ENCODE measurements at regions not wholly inside any gene's neighbourhood (a gene's known extent, or its start where the extent isn't known, plus 50 kb on each side); places are given as distances from the start of the nearest gene placed in this dataset.

DNA sequence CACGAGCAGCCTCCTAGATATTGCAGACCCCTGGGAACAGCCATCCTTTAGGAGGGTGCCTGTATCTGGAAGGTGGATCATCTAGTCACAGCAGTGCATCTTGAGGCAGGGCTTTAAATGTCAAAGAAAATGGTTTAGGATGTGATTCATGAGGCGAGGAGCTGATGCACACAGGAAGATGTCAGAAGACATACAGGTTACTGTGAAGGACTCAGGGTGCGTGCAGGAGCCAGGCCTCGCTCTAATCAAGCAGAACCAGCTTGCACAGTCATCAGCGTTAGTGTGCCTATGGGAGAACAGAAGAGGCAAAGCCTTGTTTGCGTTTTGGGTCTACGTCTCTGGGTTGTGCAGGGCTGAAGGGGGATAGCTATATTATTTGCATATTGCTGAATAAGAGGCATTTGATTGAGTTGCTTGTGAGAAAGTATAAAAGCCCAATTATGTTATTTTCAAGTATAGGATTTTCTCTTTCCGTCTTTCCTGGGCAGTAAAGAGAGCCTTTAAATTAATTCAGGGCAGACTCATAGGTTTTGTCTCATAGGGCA lies 77.3 kb upstream of the RPH3A start:
- H3K27me3 ChIP-seq (replicated peaks in 2 of 5; ENCODE audit: control insufficient read depth in 4 of 5, insufficient read depth in 5 of 5, low read length in 4 of 5), result peaks cover 0 to 2% (median 0%) of the 10 kb centered on the region in 5 experiments
- H3K27ac ChIP-seq (ENCODE audit: insufficient read depth in 1 of 2, low read depth in 1 of 2, low read length in 2 of 2, poor library complexity in 1 of 2, severe bottlenecking in 2 of 2), result no peak overlapping the region
- no peak overlapping the region for H3K4me3 ChIP-seq (ENCODE audit: control insufficient read depth in 1 of 7, extremely low read depth in 1 of 7, insufficient read depth in 4 of 7, low read depth in 2 of 7, low read length in 6 of 7)
- WGBS (ENCODE audit: insufficient coverage), result 97% methylated on average over 8 of the region's 8 CpGs
- no peaks in the 10 kb centered on the region for H3K4me1 ChIP-seq (ENCODE audit: control extremely low read depth in 1 of 4, control insufficient read depth in 4 of 4, insufficient read depth in 4 of 4, low read length in 3 of 4)
- CTCF ChIA-PET, result no interaction called here
- no peaks in the 10 kb centered on the region for H3K36me3 ChIP-seq (ENCODE audit: control insufficient read depth in 4 of 4, insufficient read depth in 4 of 4, low read length in 3 of 4)
- H3K9me3 ChIP-seq (ENCODE audit: control extremely low read depth in 1 of 5, control insufficient read depth in 4 of 5, insufficient read depth in 2 of 5, low read depth in 1 of 5, low read length in 4 of 5), result no peaks in the 10 kb centered on the region
- DNase-seq, result no peak
- POLR2A ChIA-PET, result no interaction called here

DNA sequence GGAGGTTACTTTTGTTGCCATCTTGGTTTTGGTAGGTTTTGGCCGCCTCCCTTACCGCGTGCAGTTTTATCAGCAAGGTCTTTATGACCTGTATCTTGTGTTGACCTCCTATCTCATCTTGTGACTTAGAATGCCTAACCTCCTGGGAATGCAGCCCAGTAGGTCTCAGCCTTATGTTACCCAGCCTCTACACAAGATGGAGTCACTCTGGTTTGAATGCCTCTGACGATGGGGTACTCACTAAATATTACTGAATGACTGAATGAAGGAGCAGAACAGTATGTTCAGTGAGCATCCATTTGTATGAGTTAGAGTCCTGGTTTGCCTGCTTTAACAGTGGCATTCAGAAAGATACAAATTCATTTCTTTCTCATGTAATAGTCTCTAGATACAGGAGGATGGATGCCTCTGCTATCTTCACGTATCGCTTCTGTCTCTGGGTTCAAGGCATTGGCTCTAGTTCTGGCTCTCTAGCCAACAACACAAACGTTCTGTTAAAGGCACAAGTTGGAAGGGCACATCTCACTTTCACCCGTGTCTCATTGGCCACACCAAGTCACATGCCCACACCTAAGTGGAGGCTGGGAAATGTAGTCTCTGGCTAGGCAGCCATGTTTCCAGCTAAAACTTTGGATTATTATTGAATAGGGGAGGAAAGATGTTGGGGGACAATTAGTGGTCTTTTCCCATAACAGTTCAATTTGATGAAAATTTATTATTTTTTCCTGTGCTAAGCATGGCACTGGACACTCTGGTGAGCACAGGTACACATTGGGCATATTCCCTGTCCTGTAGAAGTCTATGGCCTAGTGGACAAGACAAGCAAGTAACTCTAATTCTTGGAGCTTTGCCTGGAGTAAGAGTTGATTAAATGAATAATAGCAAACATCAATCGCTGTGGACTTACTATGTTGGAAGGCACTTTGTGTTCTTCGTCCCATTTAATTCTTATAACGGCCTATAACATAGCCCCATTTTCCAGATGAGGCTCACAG lies 75.2 kb upstream of the RPH3A start:
- no peak overlapping the region for H3K27ac ChIP-seq (ENCODE audit: insufficient read depth in 1 of 2, low read depth in 1 of 2, low read length in 2 of 2, poor library complexity in 1 of 2, severe bottlenecking in 2 of 2)
- H3K27me3 ChIP-seq (replicated peaks in 2 of 5; ENCODE audit: control insufficient read depth in 4 of 5, insufficient read depth in 5 of 5, low read length in 4 of 5), result peaks cover 0 to 5% (median 0%) of the 10 kb centered on the region in 5 experiments
- 95% methylated on average over 3 of the region's 11 CpGs for WGBS (ENCODE audit: insufficient coverage)
- H3K4me1 ChIP-seq (ENCODE audit: control extremely low read depth in 1 of 4, control insufficient read depth in 4 of 4, insufficient read depth in 4 of 4, low read length in 3 of 4), result no peaks in the 10 kb centered on the region
- CTCF ChIA-PET, result interaction anchor here (1.6 kb wide), 1 partner anchor 9 kb away, joined by 3 read pairs; no protein-coding TSS in a partner anchor
- POLR2A ChIA-PET, result no interaction called here
- no peak overlapping the region for H3K4me3 ChIP-seq (ENCODE audit: control insufficient read depth in 1 of 7, extremely low read depth in 1 of 7, insufficient read depth in 4 of 7, low read depth in 2 of 7, low read length in 6 of 7)
- no peaks in the 10 kb centered on the region for H3K9me3 ChIP-seq (ENCODE audit: control extremely low read depth in 1 of 5, control insufficient read depth in 4 of 5, insufficient read depth in 2 of 5, low read depth in 1 of 5, low read length in 4 of 5)
- no peaks in the 10 kb centered on the region for H3K36me3 ChIP-seq (ENCODE audit: control insufficient read depth in 4 of 4, insufficient read depth in 4 of 4, low read length in 3 of 4)
- DNase-seq, result peak in 2 of 3 donors; percentile 9 to 18

DNA sequence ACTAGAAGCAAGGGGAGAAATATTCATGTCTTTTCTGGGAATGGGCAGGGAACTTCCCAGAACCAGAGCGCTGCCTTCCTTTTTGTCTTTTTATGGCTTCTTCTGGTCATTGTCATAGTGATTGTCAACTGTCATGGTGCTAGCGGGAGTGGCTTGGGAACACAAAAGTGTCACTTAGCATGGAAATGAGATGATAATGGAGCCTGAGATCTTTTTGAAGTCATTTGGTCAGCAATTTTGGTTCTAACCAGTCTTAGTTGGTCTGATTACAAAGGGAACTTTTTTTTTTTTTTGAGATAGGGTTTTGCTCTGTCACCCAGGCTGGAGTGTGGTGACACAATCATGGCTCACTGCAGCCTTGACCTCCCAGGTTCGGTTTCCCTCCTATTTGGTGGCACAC lies 62.7 kb upstream of the RPH3A start:
- POLR2A ChIA-PET, result no interaction called here
- 98% methylated on average over 3 of the region's 3 CpGs for WGBS (ENCODE audit: insufficient coverage)

DNA sequence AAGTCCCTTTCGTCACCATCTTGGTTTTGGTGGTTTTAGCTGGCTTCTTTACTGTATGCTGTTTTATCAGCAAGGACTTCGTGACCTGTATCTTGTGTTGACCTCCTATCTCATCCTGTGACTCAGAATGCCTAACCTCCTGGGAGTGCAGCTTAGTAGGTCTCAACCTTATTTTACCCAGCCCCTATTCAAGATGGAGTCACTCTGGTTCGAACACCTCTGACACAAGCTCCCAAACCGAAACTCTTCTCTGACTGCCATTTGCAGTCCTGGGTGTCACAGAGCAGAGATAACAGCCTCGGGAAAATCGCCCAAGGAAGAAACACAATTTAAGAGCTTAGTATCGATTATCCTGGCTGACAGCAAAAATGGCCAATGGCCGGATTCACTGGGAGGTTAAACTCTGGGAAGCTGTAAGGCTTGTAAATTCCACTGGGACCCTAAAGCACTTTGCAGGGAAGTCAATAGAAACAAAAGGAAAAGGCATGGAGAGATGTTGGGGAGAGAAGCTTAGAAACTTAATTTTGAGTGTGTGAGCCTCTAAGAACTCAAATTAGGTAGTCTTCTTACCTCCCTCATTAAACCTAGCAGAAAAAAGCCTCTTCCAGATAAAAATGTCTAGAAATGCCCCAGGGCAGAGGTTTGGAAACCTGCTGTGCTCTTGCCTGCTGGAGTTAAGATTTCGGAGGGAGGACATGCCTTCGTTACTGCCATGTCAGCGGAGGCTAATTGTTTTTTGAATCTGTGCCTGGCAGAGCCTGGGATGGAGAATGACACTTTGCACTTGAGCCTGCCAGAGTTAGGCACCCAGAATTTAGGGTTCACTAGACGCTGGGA lies 56.5 kb upstream of the RPH3A start:
- Histone ChIP-seq H3K4me1 (ENCODE audit: control extremely low read depth in 1 of 4, control insufficient read depth in 4 of 4, insufficient read depth in 4 of 4, low read length in 3 of 4) (no peaks in the 10 kb centered on the region), H3K4me3 (ENCODE audit: control insufficient read depth in 1 of 7, extremely low read depth in 1 of 7, insufficient read depth in 4 of 7, low read depth in 2 of 7, low read length in 6 of 7) (no peak overlapping the region), H3K9me3 (ENCODE audit: control extremely low read depth in 1 of 5, control insufficient read depth in 4 of 5, insufficient read depth in 2 of 5, low read depth in 1 of 5, low read length in 4 of 5) (no peaks in the 10 kb centered on the region), H3K36me3 (ENCODE audit: control insufficient read depth in 4 of 4, insufficient read depth in 4 of 4, low read length in 3 of 4) (no peaks in the 10 kb centered on the region), H3K27me3 (replicated peaks in 2 of 5; ENCODE audit: control insufficient read depth in 4 of 5, insufficient read depth in 5 of 5, low read length in 4 of 5) (peaks cover 0 to 9% (median 0%) of the 10 kb centered on the region in 5 experiments), H3K27ac (ENCODE audit: insufficient read depth in 1 of 2, low read depth in 1 of 2, low read length in 2 of 2, poor library complexity in 1 of 2, severe bottlenecking in 2 of 2) (no peak overlapping the region)
- ChIA-PET POLR2A (no interaction called here), CTCF (interaction anchor here (0.8 kb wide), 1 partner anchor 14 kb away, joined by 3 read pairs; no protein-coding TSS in a partner anchor)
- WGBS (ENCODE audit: insufficient coverage), result 91% methylated on average over 11 of the region's 12 CpGs
- no peak for DNase-seq

More for the DNA sequence above, 62.7 kb upstream of the RPH3A start:
- Histone ChIP-seq H3K4me1 (ENCODE audit: control extremely low read depth in 1 of 4, control insufficient read depth in 4 of 4, insufficient read depth in 4 of 4, low read length in 3 of 4) (no peaks in the 10 kb centered on the region), H3K27ac (ENCODE audit: insufficient read depth in 1 of 2, low read depth in 1 of 2, low read length in 2 of 2, poor library complexity in 1 of 2, severe bottlenecking in 2 of 2) (no peak overlapping the region), H3K36me3 (ENCODE audit: control insufficient read depth in 4 of 4, insufficient read depth in 4 of 4, low read length in 3 of 4) (no peaks in the 10 kb centered on the region), H3K9me3 (ENCODE audit: control extremely low read depth in 1 of 5, control insufficient read depth in 4 of 5, insufficient read depth in 2 of 5, low read depth in 1 of 5, low read length in 4 of 5) (no peaks in the 10 kb centered on the region), H3K4me3 (ENCODE audit: control insufficient read depth in 1 of 7, extremely low read depth in 1 of 7, insufficient read depth in 4 of 7, low read depth in 2 of 7, low read length in 6 of 7) (no peak overlapping the region), H3K27me3 (replicated peaks in 2 of 5; ENCODE audit: control insufficient read depth in 4 of 5, insufficient read depth in 5 of 5, low read length in 4 of 5) (peaks cover 0 to 6% (median 2%) of the 10 kb centered on the region in 5 experiments)
- no peak for DNase-seq
- CTCF ChIA-PET, result no interaction called here

DNA sequence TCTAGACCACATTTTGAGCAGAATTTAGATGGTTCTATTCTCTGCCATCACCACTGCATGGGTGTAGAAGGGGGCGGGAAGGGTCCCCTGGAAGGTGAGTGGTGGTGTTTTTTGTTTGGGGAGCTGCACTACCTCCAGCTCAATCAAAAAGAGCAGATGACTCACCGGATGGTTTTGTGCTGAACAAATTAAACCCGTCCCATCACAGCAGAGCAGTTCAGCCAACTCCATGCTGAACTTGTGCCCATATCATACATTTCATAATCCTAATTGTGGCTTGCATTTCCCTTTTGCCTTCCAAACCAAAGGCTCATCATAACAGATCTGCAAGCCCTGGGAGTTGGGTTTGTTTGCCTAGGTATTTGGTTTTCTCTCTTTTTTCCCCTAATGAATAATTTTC lies 53.0 kb upstream of the RPH3A start:
- H3K4me3 ChIP-seq (ENCODE audit: control insufficient read depth in 1 of 7, extremely low read depth in 1 of 7, insufficient read depth in 4 of 7, low read depth in 2 of 7, low read length in 6 of 7), result no peak overlapping the region
- H3K36me3 ChIP-seq (ENCODE audit: control insufficient read depth in 4 of 4, insufficient read depth in 4 of 4, low read length in 3 of 4), result no peaks in the 10 kb centered on the region
- no peaks in the 10 kb centered on the region for H3K4me1 ChIP-seq (ENCODE audit: control extremely low read depth in 1 of 4, control insufficient read depth in 4 of 4, insufficient read depth in 4 of 4, low read length in 3 of 4)
- WGBS (ENCODE audit: insufficient coverage), result 63% methylated on average over 2 of the region's 3 CpGs
- no peak for DNase-seq
- no peak overlapping the region for H3K27ac ChIP-seq (ENCODE audit: insufficient read depth in 1 of 2, low read depth in 1 of 2, low read length in 2 of 2, poor library complexity in 1 of 2, severe bottlenecking in 2 of 2)
- ChIA-PET POLR2A (no interaction called here), CTCF (no interaction called here)
- H3K27me3 ChIP-seq (replicated peaks in 2 of 5; ENCODE audit: control insufficient read depth in 4 of 5, insufficient read depth in 5 of 5, low read length in 4 of 5), result peaks cover 0 to 6% (median 2%) of the 10 kb centered on the region in 5 experiments
- no peaks in the 10 kb centered on the region for H3K9me3 ChIP-seq (ENCODE audit: control extremely low read depth in 1 of 5, control insufficient read depth in 4 of 5, insufficient read depth in 2 of 5, low read depth in 1 of 5, low read length in 4 of 5)

DNA sequence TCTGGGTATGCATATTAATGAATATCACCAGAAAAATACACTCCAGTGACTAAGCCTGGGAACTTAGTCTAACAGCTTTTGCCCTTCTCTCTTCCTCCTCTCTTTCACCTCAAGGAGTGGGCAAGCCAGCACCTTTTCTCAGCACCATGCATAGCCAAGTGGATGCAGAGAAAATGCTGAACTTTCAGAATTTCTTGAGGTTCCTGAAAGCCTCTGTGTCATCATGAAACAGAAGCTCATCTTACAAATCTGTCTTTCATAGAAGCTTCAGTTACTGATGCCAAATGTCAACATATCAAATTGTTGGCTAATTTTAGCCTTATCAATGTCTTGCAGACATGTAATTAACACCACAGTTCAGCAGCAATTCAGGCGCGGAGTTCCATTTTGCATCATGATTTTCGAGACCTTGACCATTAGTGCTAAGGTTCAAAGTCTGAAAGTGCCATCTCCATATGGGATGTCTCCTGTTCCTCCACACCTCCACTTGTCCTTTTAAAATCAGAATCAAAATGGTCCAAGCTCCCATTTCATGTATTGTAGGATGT lies 51.1 kb upstream of the RPH3A start:
- POLR2A ChIA-PET, result no interaction called here
- H3K27ac ChIP-seq (ENCODE audit: insufficient read depth in 1 of 2, low read depth in 1 of 2, low read length in 2 of 2, poor library complexity in 1 of 2, severe bottlenecking in 2 of 2), result no peak overlapping the region
- no peaks in the 10 kb centered on the region for H3K9me3 ChIP-seq (ENCODE audit: control extremely low read depth in 1 of 5, control insufficient read depth in 4 of 5, insufficient read depth in 2 of 5, low read depth in 1 of 5, low read length in 4 of 5)
- 100% methylated on average over 2 of the region's 3 CpGs for WGBS (ENCODE audit: insufficient coverage)
- H3K4me3 ChIP-seq (ENCODE audit: control insufficient read depth in 1 of 7, extremely low read depth in 1 of 7, insufficient read depth in 4 of 7, low read depth in 2 of 7, low read length in 6 of 7), result no peak overlapping the region
- no peaks in the 10 kb centered on the region for H3K36me3 ChIP-seq (ENCODE audit: control insufficient read depth in 4 of 4, insufficient read depth in 4 of 4, low read length in 3 of 4)
- no peaks in the 10 kb centered on the region for H3K4me1 ChIP-seq (ENCODE audit: control extremely low read depth in 1 of 4, control insufficient read depth in 4 of 4, insufficient read depth in 4 of 4, low read length in 3 of 4)
- peaks cover 0 to 3% (median 2%) of the 10 kb centered on the region in 5 experiments for H3K27me3 ChIP-seq (replicated peaks in 2 of 5; ENCODE audit: control insufficient read depth in 4 of 5, insufficient read depth in 5 of 5, low read length in 4 of 5)
- CTCF ChIA-PET, result interaction anchor here (1.3 kb wide), 1 partner anchor 34 kb away, joined by 3 read pairs; no protein-coding TSS in a partner anchor
- no peak for DNase-seq

Measured in common myeloid progenitor, CD34-positive (primary cell).